ENCODE measurements at regions not wholly inside any gene's neighbourhood (a gene's known extent, or its start where the extent isn't known, plus 50 kb on each side); places are given as distances from the start of the nearest gene placed in this dataset.

DNA sequence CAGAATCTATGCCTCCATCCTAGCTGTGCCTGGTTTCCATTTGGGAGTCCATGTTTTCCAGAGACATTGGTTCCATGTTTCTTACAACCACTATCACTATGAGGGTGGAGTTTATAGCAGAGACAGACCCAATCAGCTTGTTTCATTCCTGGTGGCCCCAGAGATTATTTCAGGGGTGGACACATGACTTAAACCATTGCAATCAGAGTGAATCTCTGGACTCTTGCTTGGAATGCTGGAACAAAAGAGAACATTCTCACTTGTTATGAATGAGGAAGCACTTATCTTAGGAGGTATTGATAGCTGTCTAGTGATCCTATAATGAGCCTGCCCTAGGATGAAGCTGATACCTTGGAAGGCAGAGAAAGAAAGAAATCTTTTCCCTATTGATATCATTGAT lies 250.3 kb downstream of the ATG4C start:
- TF ChIP-seq, protein P1, sequence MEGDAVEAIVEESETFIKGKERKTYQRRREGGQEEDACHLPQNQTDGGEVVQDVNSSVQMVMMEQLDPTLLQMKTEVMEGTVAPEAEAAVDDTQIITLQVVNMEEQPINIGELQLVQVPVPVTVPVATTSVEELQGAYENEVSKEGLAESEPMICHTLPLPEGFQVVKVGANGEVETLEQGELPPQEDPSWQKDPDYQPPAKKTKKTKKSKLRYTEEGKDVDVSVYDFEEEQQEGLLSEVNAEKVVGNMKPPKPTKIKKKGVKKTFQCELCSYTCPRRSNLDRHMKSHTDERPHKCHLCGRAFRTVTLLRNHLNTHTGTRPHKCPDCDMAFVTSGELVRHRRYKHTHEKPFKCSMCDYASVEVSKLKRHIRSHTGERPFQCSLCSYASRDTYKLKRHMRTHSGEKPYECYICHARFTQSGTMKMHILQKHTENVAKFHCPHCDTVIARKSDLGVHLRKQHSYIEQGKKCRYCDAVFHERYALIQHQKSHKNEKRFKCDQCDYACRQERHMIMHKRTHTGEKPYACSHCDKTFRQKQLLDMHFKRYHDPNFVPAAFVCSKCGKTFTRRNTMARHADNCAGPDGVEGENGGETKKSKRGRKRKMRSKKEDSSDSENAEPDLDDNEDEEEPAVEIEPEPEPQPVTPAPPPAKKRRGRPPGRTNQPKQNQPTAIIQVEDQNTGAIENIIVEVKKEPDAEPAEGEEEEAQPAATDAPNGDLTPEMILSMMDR (IDR thresholded peaks at IDR 0.05; ENCODE audit: low read length), result no peak
- no peak for TF ChIP-seq EZH2 (optimal IDR thresholded peaks at IDR 0.05; ENCODE audit: low read depth, low read length)
